SU-DHL-6 (cell line): ENCODE measurements at regions not wholly inside any gene's neighbourhood (a gene's known extent, or its start where the extent isn't known, plus 50 kb on each side); places are given as distances from the start of the nearest gene placed in this dataset.

Source experiments
- EZH2phosphoT487 ChIP-seq: fragments of 200-600 bp; sonication (generic), shearing (Covaris generic); conservative IDR thresholded peaks from 2 replicates; pipeline ENCODE4 v1.6.1; 2018; ENCODE audit warnings: mild to moderate bottlenecking, antibody characterized with exemption, low read length, moderate library complexity, mixed read lengths
- TF ChIP-seq, protein P1 (sequence below): fragments of 200-600 bp; sonication (generic); IDR thresholded peaks from one replicate; pipeline ENCODE4 v1.5.1; 2017; ENCODE audit warnings: antibody characterized with exemption, mild to moderate bottlenecking, low read length, moderate library complexity; ENCODE audit not compliant: insufficient read depth, poor library complexity, severe bottlenecking

DNA sequence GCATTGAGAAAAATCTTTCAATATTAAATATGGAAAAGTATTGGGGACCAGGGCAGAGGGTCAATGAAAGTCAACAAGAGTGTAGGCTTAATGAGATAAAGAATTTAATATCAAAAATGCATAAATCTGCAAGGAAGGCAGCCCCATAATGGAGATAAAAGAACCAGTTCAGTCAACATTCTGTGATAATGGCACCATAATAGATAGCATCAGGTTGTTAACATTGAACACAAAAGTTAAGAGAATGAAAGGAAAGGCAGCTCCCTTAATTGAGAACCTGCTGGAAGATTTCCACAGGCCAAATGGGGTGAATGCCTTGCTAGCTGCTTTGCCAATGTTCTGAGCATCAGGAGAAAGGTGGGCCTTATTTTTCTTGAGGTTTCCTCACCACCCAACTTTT is 60.4 kb upstream of the TMEM33 start:
- TF ChIP-seq, protein P1, sequence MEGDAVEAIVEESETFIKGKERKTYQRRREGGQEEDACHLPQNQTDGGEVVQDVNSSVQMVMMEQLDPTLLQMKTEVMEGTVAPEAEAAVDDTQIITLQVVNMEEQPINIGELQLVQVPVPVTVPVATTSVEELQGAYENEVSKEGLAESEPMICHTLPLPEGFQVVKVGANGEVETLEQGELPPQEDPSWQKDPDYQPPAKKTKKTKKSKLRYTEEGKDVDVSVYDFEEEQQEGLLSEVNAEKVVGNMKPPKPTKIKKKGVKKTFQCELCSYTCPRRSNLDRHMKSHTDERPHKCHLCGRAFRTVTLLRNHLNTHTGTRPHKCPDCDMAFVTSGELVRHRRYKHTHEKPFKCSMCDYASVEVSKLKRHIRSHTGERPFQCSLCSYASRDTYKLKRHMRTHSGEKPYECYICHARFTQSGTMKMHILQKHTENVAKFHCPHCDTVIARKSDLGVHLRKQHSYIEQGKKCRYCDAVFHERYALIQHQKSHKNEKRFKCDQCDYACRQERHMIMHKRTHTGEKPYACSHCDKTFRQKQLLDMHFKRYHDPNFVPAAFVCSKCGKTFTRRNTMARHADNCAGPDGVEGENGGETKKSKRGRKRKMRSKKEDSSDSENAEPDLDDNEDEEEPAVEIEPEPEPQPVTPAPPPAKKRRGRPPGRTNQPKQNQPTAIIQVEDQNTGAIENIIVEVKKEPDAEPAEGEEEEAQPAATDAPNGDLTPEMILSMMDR = no peak
- no peak for TF ChIP-seq EZH2phosphoT487
